ENCODE measurements at regions not wholly inside any gene's neighbourhood (a gene's known extent, or its start where the extent isn't known, plus 50 kb on each side); places are given as distances from the start of the nearest gene placed in this dataset.

DNA sequence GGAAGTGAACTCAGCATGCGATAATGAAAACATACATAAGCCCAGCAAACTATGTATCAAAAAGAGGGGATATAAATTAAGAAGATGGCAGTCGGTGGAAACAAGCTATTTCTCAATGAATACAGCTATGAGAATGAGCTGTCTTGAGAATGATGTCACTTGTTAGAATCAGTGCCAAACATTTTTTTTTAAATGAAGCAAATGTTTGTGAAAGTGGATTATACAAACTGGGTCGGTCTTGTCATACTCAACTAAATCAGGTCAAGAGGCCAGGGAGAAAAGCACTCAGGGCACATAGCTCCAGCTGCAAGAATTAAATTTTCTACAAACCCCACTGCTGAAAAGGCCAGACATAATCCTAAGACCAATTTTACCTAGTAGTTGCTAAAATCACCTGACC, 1048.4 kb downstream of the SLITRK1 start:
- no peaks in the 10 kb centered on the region for H3K9me2 ChIP-seq (replicated peaks; ENCODE audit: low read length)
- ChIA-PET CTCF (no interaction called here), POLR2A (ENCODE audit: unreplicated experiment) (no interaction called here)
- H3K4me1 ChIP-seq (ENCODE audit: insufficient read depth, low read length): no peaks in the 10 kb centered on the region
- intact Hi-C loops (cut with micrococcal nuclease): no loop called here
- H3K27ac ChIP-seq (ENCODE audit: low read length): no peak overlapping the region
- BruUV-seq (replicated peaks): no TSS peak
- H3K9me3 ChIP-seq (ENCODE audit: low read length): no peaks in the 10 kb centered on the region
- no peak for DNase-seq
- H3K79me2 ChIP-seq (ENCODE audit: low read length): no peaks in the 10 kb centered on the region
- no peak overlapping the region for H3K9ac ChIP-seq (ENCODE audit: low read length)
- H3K4me2 ChIP-seq (ENCODE audit: low read length): no peak overlapping the region
- H3K36me3 ChIP-seq (ENCODE audit: low read depth, low read length): no peaks in the 10 kb centered on the region
- H4K20me1 ChIP-seq (ENCODE audit: low read length): no peaks in the 10 kb centered on the region
- H3F3A ChIP-seq (ENCODE audit: low read length, unreplicated experiment): no peaks in the 10 kb centered on the region
- H2AFZ ChIP-seq (ENCODE audit: low read length): no peak overlapping the region
- no peaks in the 10 kb centered on the region for H3K27me3 ChIP-seq (ENCODE audit: low read length)
- no peak overlapping the region for H3K4me3 ChIP-seq (ENCODE audit: low read length)
- no peak for ATAC-seq
- TF ChIP-seq EZH2 (IDR thresholded peaks at IDR 0.05; ENCODE audit: low read length, unreplicated experiment): no peak
- TF ChIP-seq CTCF (conservative IDR thresholded peaks at IDR 0.05; ENCODE audit: low read depth, low read length): no peak
- no peak for TF ChIP-seq EZH2phosphoT487 (IDR thresholded peaks at IDR 0.05; ENCODE audit: borderline replicate concordance, low read length)

GRCh38 chr13:82829040-82829439, 1053.2 kb downstream of the SLITRK1 start:
- H3F3A ChIP-seq (ENCODE audit: low read length, unreplicated experiment): no peaks in the 10 kb centered on the region
- H2AFZ ChIP-seq (ENCODE audit: low read length): no peak overlapping the region
- no TSS peak for BruUV-seq (replicated peaks)
- no peaks in the 10 kb centered on the region for H3K27me3 ChIP-seq (ENCODE audit: low read length)
- H3K79me2 ChIP-seq (ENCODE audit: low read length): no peaks in the 10 kb centered on the region
- no peaks in the 10 kb centered on the region for H3K9me2 ChIP-seq (replicated peaks; ENCODE audit: low read length)
- ATAC-seq (no peak), DNase-seq (no peak)
- H3K4me1 ChIP-seq (ENCODE audit: insufficient read depth, low read length): no peaks in the 10 kb centered on the region
- TF ChIP-seq EZH2 (IDR thresholded peaks at IDR 0.05; ENCODE audit: low read length, unreplicated experiment) (no peak), CTCF (conservative IDR thresholded peaks at IDR 0.05; ENCODE audit: low read depth, low read length) (no peak), EZH2phosphoT487 (IDR thresholded peaks at IDR 0.05; ENCODE audit: borderline replicate concordance, low read length) (no peak)
- no peak overlapping the region for H3K27ac ChIP-seq (ENCODE audit: low read length)
- no peaks in the 10 kb centered on the region for H4K20me1 ChIP-seq (ENCODE audit: low read length)
- ChIA-PET POLR2A (ENCODE audit: unreplicated experiment) (no interaction called here), CTCF (no interaction called here)
- intact Hi-C loops (cut with micrococcal nuclease): no loop called here
- H3K9ac ChIP-seq (ENCODE audit: low read length): no peak overlapping the region
- H3K36me3 ChIP-seq (ENCODE audit: low read depth, low read length): no peaks in the 10 kb centered on the region
- H3K4me3 ChIP-seq (ENCODE audit: low read length): no peak overlapping the region
- H3K9me3 ChIP-seq (ENCODE audit: low read length): no peaks in the 10 kb centered on the region
- no peak overlapping the region for H3K4me2 ChIP-seq (ENCODE audit: low read length)

GRCh38 chr13:82827724-82828123, 1054.5 kb downstream of the SLITRK1 start:
- Histone ChIP-seq H3K9ac (ENCODE audit: low read length) (no peak overlapping the region), H3K79me2 (ENCODE audit: low read length) (no peaks in the 10 kb centered on the region), H3K4me1 (ENCODE audit: insufficient read depth, low read length) (no peaks in the 10 kb centered on the region), H3K4me2 (ENCODE audit: low read length) (no peak overlapping the region), H3K9me3 (ENCODE audit: low read length) (no peaks in the 10 kb centered on the region), H3F3A (ENCODE audit: low read length, unreplicated experiment) (no peaks in the 10 kb centered on the region), H3K36me3 (ENCODE audit: low read depth, low read length) (no peaks in the 10 kb centered on the region), H3K27ac (ENCODE audit: low read length) (no peak overlapping the region), H4K20me1 (ENCODE audit: low read length) (no peaks in the 10 kb centered on the region), H3K27me3 (ENCODE audit: low read length) (no peaks in the 10 kb centered on the region), H3K9me2 (replicated peaks; ENCODE audit: low read length) (no peaks in the 10 kb centered on the region), H3K4me3 (ENCODE audit: low read length) (no peak overlapping the region), H2AFZ (ENCODE audit: low read length) (no peak overlapping the region)
- no peak for TF ChIP-seq EZH2phosphoT487 (IDR thresholded peaks at IDR 0.05; ENCODE audit: borderline replicate concordance, low read length)
- TF ChIP-seq CTCF (conservative IDR thresholded peaks at IDR 0.05; ENCODE audit: low read depth, low read length): no peak
- TF ChIP-seq EZH2 (IDR thresholded peaks at IDR 0.05; ENCODE audit: low read length, unreplicated experiment): no peak
- CTCF ChIA-PET: no interaction called here
- ATAC-seq (no peak), DNase-seq (no peak)
- BruUV-seq (replicated peaks): no TSS peak
- POLR2A ChIA-PET (ENCODE audit: unreplicated experiment): no interaction called here
- intact Hi-C loops (cut with micrococcal nuclease): no loop called here
